ENCODE measurements at regions not wholly inside any gene's neighbourhood (a gene's known extent, or its start where the extent isn't known, plus 50 kb on each side); places are given as distances from the start of the nearest gene placed in this dataset.

DNA sequence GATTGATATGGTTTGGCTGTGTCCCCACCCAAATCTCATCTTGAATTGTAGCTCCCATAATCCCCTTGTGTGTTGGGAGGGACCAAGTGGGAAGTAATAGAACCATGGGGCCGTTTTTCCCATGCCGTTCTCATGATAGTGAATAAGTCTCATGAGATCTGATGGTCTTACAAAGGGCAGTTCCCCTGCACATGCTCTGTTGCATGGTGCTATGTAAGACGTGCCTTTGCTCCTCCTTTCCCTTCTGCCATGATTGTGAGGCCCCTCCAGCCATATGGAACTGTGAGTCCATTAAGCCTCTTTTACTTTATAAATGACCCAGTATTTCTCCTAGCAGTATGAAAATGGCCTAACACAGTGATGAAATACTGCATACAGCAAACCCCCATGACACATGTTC lies 84.8 kb upstream of the SELENOP start:
- Histone ChIP-seq H3K9ac (ENCODE audit: extremely low read depth, insufficient read length, low read length) (no peak overlapping the region), H3K14ac (ENCODE audit: insufficient read depth, low read length) (no peak overlapping the region), H3K79me2 (ENCODE audit: insufficient read depth, low read length) (no peaks in the 10 kb centered on the region), H3K4me2 (ENCODE audit: insufficient read depth, insufficient read length, low read length) (no peak overlapping the region), H2BK20ac (ENCODE audit: low read depth, low read length, poor library complexity, severe bottlenecking) (no peak overlapping the region), H4K91ac (ENCODE audit: insufficient read length, low read depth, low read length) (no peak overlapping the region), H3K23ac (ENCODE audit: insufficient read length, low read depth, low read length) (no peak overlapping the region), H2BK15ac (ENCODE audit: low read depth, low read length) (no peak overlapping the region), H2BK120ac (ENCODE audit: low read depth, low read length, poor library complexity, severe bottlenecking) (no peak overlapping the region), H3K27me3 (ENCODE audit: insufficient read depth, low read length) (no peaks in the 10 kb centered on the region), H3K56ac (ENCODE audit: insufficient read length, low read depth, low read length) (no peak overlapping the region), H4K8ac (replicated peaks; ENCODE audit: insufficient read length, low read depth, low read length) (no peak overlapping the region), H2BK5ac (ENCODE audit: insufficient read length, low read length) (no peak overlapping the region), H4K20me1 (ENCODE audit: control insufficient read depth, insufficient read depth, insufficient read length) (no peaks in the 10 kb centered on the region), H2AK5ac (ENCODE audit: insufficient read length, low read length) (no peak overlapping the region), H3K4ac (ENCODE audit: low read depth, low read length) (no peak overlapping the region), H4K5ac (ENCODE audit: insufficient read length, low read depth, low read length) (no peak overlapping the region), H3T11ph (ENCODE audit: low read length) (no peak overlapping the region), H3K79me1 (ENCODE audit: insufficient read depth, low read depth, low read length, poor library complexity, severe bottlenecking) (no peaks in the 10 kb centered on the region), H3K27ac (ENCODE audit: insufficient read length, low read depth, low read length) (no peak overlapping the region), H3K4me1 (ENCODE audit: insufficient read depth, low read length) (no peaks in the 10 kb centered on the region), H2AFZ (ENCODE audit: low read length) (no peak overlapping the region), H3K23me2 (ENCODE audit: insufficient read length, low read depth, low read length, poor library complexity, severe bottlenecking) (no peaks in the 10 kb centered on the region), H2BK12ac (ENCODE audit: insufficient read length, low read depth, low read length) (no peak overlapping the region), H3K9me3 (ENCODE audit: control insufficient read depth, low read depth, low read length) (no peaks in the 10 kb centered on the region), H3K18ac (ENCODE audit: insufficient read length, low read depth, low read length) (no peak overlapping the region)
- H3K4me1 Mint-ChIP-seq = no peaks in the 10 kb centered on the region
- no peaks in the 10 kb centered on the region; a peak in 1 of 5 replicates for H3K9me3 Mint-ChIP-seq
- no peak for DNase-seq
- no peaks in the 10 kb centered on the region for H3K36me3 Mint-ChIP-seq (ENCODE audit: insufficient read depth in 1 of 3, low read depth in 3 of 3)
- WGBS (ENCODE audit: extremely low coverage, insufficient read length, low lambda C conversion rate) = no CpG with 5 or more reads among the region's 3 CpGs
- TF ChIP-seq, protein P1, sequence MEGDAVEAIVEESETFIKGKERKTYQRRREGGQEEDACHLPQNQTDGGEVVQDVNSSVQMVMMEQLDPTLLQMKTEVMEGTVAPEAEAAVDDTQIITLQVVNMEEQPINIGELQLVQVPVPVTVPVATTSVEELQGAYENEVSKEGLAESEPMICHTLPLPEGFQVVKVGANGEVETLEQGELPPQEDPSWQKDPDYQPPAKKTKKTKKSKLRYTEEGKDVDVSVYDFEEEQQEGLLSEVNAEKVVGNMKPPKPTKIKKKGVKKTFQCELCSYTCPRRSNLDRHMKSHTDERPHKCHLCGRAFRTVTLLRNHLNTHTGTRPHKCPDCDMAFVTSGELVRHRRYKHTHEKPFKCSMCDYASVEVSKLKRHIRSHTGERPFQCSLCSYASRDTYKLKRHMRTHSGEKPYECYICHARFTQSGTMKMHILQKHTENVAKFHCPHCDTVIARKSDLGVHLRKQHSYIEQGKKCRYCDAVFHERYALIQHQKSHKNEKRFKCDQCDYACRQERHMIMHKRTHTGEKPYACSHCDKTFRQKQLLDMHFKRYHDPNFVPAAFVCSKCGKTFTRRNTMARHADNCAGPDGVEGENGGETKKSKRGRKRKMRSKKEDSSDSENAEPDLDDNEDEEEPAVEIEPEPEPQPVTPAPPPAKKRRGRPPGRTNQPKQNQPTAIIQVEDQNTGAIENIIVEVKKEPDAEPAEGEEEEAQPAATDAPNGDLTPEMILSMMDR (conservative IDR thresholded peaks at IDR 0.05) = no peak
- no peak overlapping the region for H3K27ac Mint-ChIP-seq
- H3K27me3 Mint-ChIP-seq (ENCODE audit: low read depth) = peaks cover 5% of the 10 kb centered on the region; the same call in 1 of the 2 replicates
- H3K4me3 Mint-ChIP-seq = no peak overlapping the region

Measured in H9 (cell line).